Myocyte (in vitro differentiated cells): ENCODE measurements at regions not wholly inside any gene's neighbourhood (a gene's known extent, or its start where the extent isn't known, plus 50 kb on each side); places are given as distances from the start of the nearest gene placed in this dataset.

Experiments
- DNase-seq: peaks from one replicate; pipeline ENCODE4 v3.0.0-alpha.2; 2012; ENCODE audit warnings: low read depth

- DNase-seq = no peak
These were observed 402.8 kb upstream of the JAG1 start for GRCh38 chr20:11076434-11077105.

DNA sequence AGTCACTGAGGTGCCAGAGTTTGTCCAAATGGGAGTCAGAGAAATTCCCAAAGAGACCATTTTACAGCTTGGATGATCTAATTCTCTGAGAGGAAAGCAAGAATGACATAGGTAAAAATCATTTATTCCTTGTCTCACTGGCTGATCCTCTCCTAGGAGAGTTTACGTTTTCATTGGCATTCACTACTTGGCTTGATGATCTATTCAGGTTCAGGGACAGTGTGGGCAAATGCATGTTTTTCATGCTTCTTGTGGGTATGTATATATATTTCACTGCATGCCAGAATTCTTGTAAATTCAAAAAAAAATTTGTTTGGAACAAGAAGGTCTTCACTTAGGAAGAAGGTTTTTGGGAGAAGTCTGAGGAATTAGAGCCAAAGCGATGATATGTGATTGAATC is 403.4 kb upstream of the JAG1 start:
- DNase-seq = no peak

- peak; percentile 21 for DNase-seq
These were observed 406.2 kb upstream of the JAG1 start for GRCh38 chr20:11080010-11080409.

- DNase-seq = no peak
These were observed 407.1 kb upstream of the JAG1 start for GRCh38 chr20:11080781-11081377.

- no peak for DNase-seq
These were observed 410.0 kb upstream of the JAG1 start for GRCh38 chr20:11083841-11084240.

DNA sequence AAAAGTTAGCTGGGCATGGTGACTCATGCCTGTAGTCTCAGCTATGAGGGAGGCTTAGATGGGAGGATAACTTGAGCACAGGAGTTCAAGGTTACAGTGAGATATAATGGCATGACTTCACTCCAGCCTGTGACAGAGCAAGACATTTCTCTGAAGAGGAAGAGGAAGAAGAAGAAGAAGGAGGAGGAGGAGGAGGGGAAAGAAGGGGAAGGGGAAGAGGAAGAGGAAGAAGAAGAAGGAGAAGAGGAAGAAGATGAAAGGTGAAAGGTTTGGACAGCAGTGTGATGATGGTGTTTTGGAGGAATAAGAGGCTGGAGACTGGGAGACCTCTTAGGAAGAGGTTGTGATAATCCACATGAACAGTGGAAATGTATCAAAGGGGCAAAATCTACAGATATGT is 410.7 kb upstream of the JAG1 start:
- DNase-seq = no peak

DNA sequence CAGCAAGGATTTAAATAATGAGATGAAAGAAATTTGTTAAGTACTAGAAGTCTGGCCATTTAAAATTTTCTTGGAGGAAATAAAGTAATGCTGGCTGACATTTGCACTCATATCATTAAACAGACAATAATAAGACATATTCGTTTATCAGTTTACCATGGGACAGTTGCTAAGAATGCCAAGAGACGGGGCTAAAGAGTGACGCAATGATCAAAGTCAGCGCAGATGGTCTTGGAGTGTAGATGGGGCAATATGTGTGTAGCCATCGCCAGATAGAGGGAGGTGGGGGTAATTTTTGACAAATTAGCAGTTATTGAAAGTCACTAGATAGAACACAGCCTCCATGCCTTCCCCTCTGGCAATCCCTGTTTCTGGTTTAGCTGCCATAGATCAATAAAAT is 413.2 kb upstream of the JAG1 start:
- no peak for DNase-seq

DNA sequence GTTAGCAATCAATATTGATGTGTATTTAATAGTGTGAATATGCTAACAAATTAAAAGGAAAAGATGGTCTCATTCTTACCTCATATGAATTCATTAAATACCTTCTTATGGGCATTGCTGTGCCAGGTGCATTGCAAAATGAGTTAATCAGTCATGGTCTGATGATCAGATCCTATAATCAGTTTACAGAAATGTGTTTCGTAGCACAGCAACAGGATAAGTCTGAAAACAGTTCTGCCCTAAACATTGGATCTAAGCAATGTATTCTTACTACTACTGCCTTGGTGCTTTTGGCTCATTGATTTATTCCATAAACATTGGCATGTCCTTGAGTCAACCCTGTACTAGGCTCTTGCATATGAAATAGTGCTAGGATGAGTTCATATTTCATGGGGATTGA is 417.0 kb upstream of the JAG1 start:
- no peak for DNase-seq

- no peak for DNase-seq
These were observed 417.7 kb upstream of the JAG1 start for GRCh38 chr20:11091511-11091910.

- no peak for DNase-seq
These were observed 418.4 kb upstream of the JAG1 start for GRCh38 chr20:11092151-11092550.

DNA sequence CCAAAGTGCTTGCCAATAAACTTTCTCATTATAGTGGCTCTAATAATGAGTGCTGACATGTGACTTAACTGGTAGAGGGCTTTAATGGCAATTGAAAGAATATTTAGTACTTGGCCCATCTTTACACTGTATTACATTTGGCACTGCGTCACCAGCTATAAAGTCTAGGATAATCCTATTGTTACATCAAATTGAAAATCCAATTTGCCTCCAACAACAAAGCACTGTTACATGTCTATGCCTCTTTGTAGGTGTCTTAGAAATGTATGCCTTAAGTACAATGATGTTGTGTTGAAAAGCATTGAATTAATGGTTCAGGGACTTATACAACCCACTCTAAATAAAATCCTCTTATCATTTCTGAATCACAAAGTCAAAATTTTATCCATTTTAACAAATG is 420.4 kb upstream of the JAG1 start:
- no peak for DNase-seq

GRCh38 chr20:11094711-11095110 is 420.9 kb upstream of the JAG1 start:
- DNase-seq = no peak

DNA sequence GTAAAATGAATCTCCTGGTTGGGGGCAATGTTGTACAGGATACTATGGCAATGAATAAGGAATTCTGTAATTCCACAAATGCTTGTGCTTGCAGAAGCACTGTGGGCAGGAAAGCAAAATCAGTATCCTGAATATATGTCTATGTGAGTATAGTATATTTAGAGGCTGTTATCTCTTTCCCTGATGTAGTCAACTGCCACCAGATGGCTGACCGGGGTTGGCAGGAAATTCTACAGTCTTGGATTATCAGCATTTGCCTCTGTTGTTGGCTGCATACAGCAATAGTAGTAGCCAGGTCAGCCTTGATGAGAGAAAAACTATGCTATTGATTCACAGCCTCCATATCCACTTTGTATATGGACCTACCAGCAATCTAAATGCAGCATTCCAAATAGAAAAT is 425.1 kb upstream of the JAG1 start:
- peak; percentile 15 for DNase-seq

GRCh38 chr20:11101243-11101642 is 427.4 kb upstream of the JAG1 start:
- DNase-seq = no peak

GRCh38 chr20:11101696-11102095 is 427.9 kb upstream of the JAG1 start:
- no peak for DNase-seq

- DNase-seq = no peak
These were observed 430.1 kb upstream of the JAG1 start for GRCh38 chr20:11103866-11104265.

- peak; percentile 84 for DNase-seq
These were observed 434.5 kb upstream of the JAG1 start for GRCh38 chr20:11108102-11108810.

GRCh38 chr20:11110535-11110934 is 436.7 kb upstream of the JAG1 start:
- DNase-seq = no peak

DNA sequence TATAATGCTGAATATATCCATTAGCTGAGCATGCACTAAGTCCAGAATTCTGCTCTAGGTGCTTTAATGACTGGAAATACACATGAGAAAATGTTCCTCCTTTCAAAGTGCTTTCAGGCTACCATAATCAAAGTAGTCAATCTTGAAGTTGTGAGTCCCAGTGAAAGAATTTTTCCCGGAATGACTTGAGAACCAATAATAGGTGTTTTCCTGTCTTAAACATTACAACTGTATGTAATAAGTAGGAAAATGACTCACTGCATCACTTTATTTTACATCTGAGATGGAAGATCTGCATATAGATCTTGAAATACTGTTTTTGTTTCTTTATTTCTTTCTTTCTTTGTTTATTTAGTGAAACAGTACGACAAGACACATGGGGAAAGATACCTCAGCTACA is 437.4 kb upstream of the JAG1 start:
- no peak for DNase-seq

DNA sequence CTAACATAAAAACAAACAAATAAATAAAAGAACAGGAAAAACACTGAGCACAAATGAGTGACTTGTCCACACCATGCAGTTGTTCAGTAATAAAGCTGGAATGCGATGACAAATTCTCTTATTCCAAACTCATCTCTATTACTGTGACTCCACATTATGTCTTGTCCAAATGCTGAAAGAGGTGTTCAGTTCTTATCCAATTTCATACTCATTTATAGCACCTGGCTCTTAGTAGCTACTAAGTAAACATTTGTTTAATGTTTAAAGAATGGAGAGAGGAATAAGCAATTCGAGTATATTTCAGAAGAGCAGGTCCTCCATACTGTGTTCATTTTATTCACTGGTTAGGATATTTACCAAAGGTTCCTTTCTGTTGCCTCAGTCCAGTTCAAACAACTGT is 439.0 kb upstream of the JAG1 start:
- DNase-seq = peak; percentile 38

GRCh38 chr20:11114382-11114781 is 440.6 kb upstream of the JAG1 start:
- DNase-seq = no peak

DNA sequence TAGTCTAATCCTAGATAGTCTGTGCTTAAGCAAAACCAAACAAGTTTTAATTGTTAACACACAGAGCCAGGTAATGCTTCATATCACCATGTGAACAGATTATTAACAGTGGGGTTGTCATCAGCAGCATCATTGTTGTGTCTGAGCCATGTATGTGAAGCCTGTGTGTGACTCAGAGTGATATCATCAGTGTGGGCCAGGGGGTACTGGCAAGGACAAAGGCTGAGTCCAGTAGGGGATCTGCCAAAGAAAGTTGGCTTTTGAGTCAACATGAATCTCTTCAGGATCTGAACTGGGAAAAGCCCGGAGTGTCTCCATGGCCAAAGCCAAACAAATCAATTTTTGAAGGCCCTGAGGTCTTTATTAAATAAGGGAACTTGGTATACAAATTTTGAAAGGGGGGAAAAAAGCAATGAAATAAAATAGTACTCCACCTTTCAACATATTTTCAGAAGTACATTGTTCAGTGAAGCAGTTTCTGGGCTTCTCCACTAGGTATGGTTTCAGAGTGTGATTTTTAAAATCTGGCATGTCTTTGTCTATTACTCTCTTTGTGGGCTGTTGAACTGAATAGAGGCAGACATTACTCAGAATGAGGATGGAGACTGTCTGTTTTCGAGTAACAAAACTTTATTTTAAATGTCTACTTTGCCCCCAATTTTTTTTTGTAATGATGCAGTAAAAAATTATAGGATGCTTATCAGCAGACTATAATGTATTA is 444.2 kb upstream of the JAG1 start:
- peak; percentile 26 for DNase-seq
